ENCODE measurements at regions not wholly inside any gene's neighbourhood (a gene's known extent, or its start where the extent isn't known, plus 50 kb on each side); places are given as distances from the start of the nearest gene placed in this dataset.

GRCh38 chr4:100969925-100970324 lies 377.4 kb downstream of the PPP3CA start:
- TF ChIP-seq, protein P1, sequence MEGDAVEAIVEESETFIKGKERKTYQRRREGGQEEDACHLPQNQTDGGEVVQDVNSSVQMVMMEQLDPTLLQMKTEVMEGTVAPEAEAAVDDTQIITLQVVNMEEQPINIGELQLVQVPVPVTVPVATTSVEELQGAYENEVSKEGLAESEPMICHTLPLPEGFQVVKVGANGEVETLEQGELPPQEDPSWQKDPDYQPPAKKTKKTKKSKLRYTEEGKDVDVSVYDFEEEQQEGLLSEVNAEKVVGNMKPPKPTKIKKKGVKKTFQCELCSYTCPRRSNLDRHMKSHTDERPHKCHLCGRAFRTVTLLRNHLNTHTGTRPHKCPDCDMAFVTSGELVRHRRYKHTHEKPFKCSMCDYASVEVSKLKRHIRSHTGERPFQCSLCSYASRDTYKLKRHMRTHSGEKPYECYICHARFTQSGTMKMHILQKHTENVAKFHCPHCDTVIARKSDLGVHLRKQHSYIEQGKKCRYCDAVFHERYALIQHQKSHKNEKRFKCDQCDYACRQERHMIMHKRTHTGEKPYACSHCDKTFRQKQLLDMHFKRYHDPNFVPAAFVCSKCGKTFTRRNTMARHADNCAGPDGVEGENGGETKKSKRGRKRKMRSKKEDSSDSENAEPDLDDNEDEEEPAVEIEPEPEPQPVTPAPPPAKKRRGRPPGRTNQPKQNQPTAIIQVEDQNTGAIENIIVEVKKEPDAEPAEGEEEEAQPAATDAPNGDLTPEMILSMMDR (IDR thresholded peaks at IDR 0.05): no peak
- no peak for TF ChIP-seq POLR2A (IDR thresholded peaks at IDR 0.05)
